Dedifferentiated amniotic fluid mesenchymal stem cell (primary cell): ENCODE measurements at regions not wholly inside any gene's neighbourhood (a gene's known extent, or its start where the extent isn't known, plus 50 kb on each side); places are given as distances from the start of the nearest gene placed in this dataset.

ENCODE experiments used
- DNase-seq: peaks from one replicate; pipeline ENCODE4 v3.0.0-alpha.2; 2016; ENCODE audit errors: extremely low spot score

- no peak for DNase-seq
Measured at GRCh38 chr13:21318891-21319532, 140.1 kb downstream of the ZDHHC20 start.

- DNase-seq = no peak
Measured at GRCh38 chr13:21319869-21320641, 139.0 kb downstream of the ZDHHC20 start.

GRCh38 chr13:21320642-21321034 is 138.5 kb downstream of the ZDHHC20 start:
- DNase-seq = no peak

GRCh38 chr13:21321269-21321668 is 137.8 kb downstream of the ZDHHC20 start:
- no peak for DNase-seq

GRCh38 chr13:21322327-21322965 is 136.7 kb downstream of the ZDHHC20 start:
- DNase-seq = no peak
